Mucosa of rectum (tissue), 2 donors: ENCODE measurements at regions not wholly inside any gene's neighbourhood (a gene's known extent, or its start where the extent isn't known, plus 50 kb on each side); places are given as distances from the start of the nearest gene placed in this dataset.

Experiments
- H3K27ac ChIP-seq, 2 donors: one replicate each; pipeline ENCODE4 v1.7.0; 2013; ENCODE audit warnings: inconsistent platforms in 2 of 2, low read depth in 2 of 2, low read length in 2 of 2
- H3K27me3 ChIP-seq, 2 donors: one replicate each; pipeline ENCODE4 v1.7.0; 2013; ENCODE audit warnings: low read length in 2 of 2; ENCODE audit not compliant: control insufficient read depth in 2 of 2, insufficient read depth in 2 of 2
- H3K36me3 ChIP-seq, 2 donors: one replicate each; pipeline ENCODE4 v1.7.0; 2013; ENCODE audit warnings: low read length in 2 of 2; ENCODE audit not compliant: control insufficient read depth in 2 of 2, insufficient read depth in 2 of 2
- H3K4me1 ChIP-seq, 2 donors: one replicate each; pipeline ENCODE4 v1.7.0; 2013; ENCODE audit warnings: low read length in 2 of 2, mild to moderate bottlenecking in 1 of 2; ENCODE audit not compliant: control insufficient read depth in 2 of 2, insufficient read depth in 2 of 2
- H3K4me3 ChIP-seq, 2 donors: one replicate each; pipeline ENCODE4 v1.7.0; 2013; ENCODE audit warnings: low read length in 2 of 2
- H3K9ac ChIP-seq, 2 donors: one replicate each; pipeline ENCODE4 v1.7.0; 2013; ENCODE audit warnings: low read length in 2 of 2, low read depth in 1 of 2, mild to moderate bottlenecking in 1 of 2
- H3K9me3 ChIP-seq, 2 donors: one replicate each; pipeline ENCODE4 v1.7.0; 2013; ENCODE audit warnings: low read length in 2 of 2; ENCODE audit not compliant: control insufficient read depth in 2 of 2
- donor health status: healthy.
- donor health status: Normal muscosa, but diverticular disease.

- H3K27ac ChIP-seq: no peak overlapping the region
- H3K27me3 ChIP-seq: peaks cover 0 to 2% of the 10 kb centered on the region in 2 donors
- H3K9me3 ChIP-seq: no peaks in the 10 kb centered on the region
- H3K4me1 ChIP-seq: peaks cover 3 to 4% of the 10 kb centered on the region in 2 donors
- H3K36me3 ChIP-seq: no peaks in the 10 kb centered on the region
- no peak overlapping the region for H3K4me3 ChIP-seq
- H3K9ac ChIP-seq: no peak overlapping the region
These were observed 140.6 kb upstream of the TNRC6C start for GRCh38 chr17:77817953-77818352.

- Histone ChIP-seq H3K4me1 (peaks cover 3 to 4% of the 10 kb centered on the region in 2 donors), H3K27ac (no peak overlapping the region), H3K27me3 (peaks cover 0 to 2% of the 10 kb centered on the region in 2 donors), H3K9me3 (no peaks in the 10 kb centered on the region), H3K36me3 (no peaks in the 10 kb centered on the region), H3K4me3 (no peak overlapping the region), H3K9ac (no peak overlapping the region)
These were observed 139.0 kb upstream of the TNRC6C start for GRCh38 chr17:77819497-77819896.

GRCh38 chr17:77821114-77821513, 137.4 kb upstream of the TNRC6C start:
- Histone ChIP-seq H3K36me3 (no peaks in the 10 kb centered on the region), H3K4me3 (no peak overlapping the region), H3K9ac (no peak overlapping the region), H3K9me3 (no peaks in the 10 kb centered on the region), H3K27me3 (peaks cover 0 to 2% of the 10 kb centered on the region in 2 donors), H3K4me1 (peaks cover 3 to 4% of the 10 kb centered on the region in 2 donors), H3K27ac (no peak overlapping the region)

GRCh38 chr17:77822302-77823030, 136.0 kb upstream of the TNRC6C start:
- H3K9me3 ChIP-seq: no peaks in the 10 kb centered on the region
- H3K27ac ChIP-seq: no peak overlapping the region
- H3K4me1 ChIP-seq: peaks cover 3 to 4% of the 10 kb centered on the region in 2 donors
- no peak overlapping the region for H3K4me3 ChIP-seq
- H3K36me3 ChIP-seq: no peaks in the 10 kb centered on the region
- no peak overlapping the region for H3K9ac ChIP-seq
- peaks cover 0 to 2% of the 10 kb centered on the region in 2 donors for H3K27me3 ChIP-seq

- Histone ChIP-seq H3K9me3 (no peaks in the 10 kb centered on the region), H3K4me1 (peaks cover 3 to 4% of the 10 kb centered on the region in 2 donors), H3K4me3 (no peak overlapping the region), H3K9ac (no peak overlapping the region), H3K27ac (no peak overlapping the region), H3K27me3 (no peaks in the 10 kb centered on the region), H3K36me3 (no peaks in the 10 kb centered on the region)
These were observed 134.3 kb upstream of the TNRC6C start for GRCh38 chr17:77824102-77824779.

GRCh38 chr17:77824780-77825280, 133.7 kb upstream of the TNRC6C start:
- Histone ChIP-seq H3K27me3 (no peaks in the 10 kb centered on the region), H3K9ac (no peak overlapping the region), H3K4me3 (no peak overlapping the region), H3K4me1 (peaks cover 3 to 9% of the 10 kb centered on the region in 2 donors), H3K9me3 (no peaks in the 10 kb centered on the region), H3K27ac (no peak overlapping the region), H3K36me3 (no peaks in the 10 kb centered on the region)

- no peaks in the 10 kb centered on the region for H3K9me3 ChIP-seq
- no peaks in the 10 kb centered on the region for H3K36me3 ChIP-seq
- H3K4me1 ChIP-seq: peaks cover 3 to 9% of the 10 kb centered on the region in 2 donors
- no peak overlapping the region for H3K9ac ChIP-seq
- no peak overlapping the region for H3K4me3 ChIP-seq
- no peaks in the 10 kb centered on the region for H3K27me3 ChIP-seq
- no peak overlapping the region for H3K27ac ChIP-seq
These were observed 132.9 kb upstream of the TNRC6C start for GRCh38 chr17:77825621-77826020.

- Histone ChIP-seq H3K9me3 (no peaks in the 10 kb centered on the region), H3K9ac (no peak overlapping the region), H3K4me3 (no peak overlapping the region), H3K36me3 (no peaks in the 10 kb centered on the region), H3K27ac (no peak overlapping the region), H3K4me1 (peaks cover 8 to 9% of the 10 kb centered on the region in 2 donors), H3K27me3 (no peaks in the 10 kb centered on the region)
These were observed 132.2 kb upstream of the TNRC6C start for GRCh38 chr17:77826132-77826873.

- Histone ChIP-seq H3K4me1 (peaks cover 8 to 9% of the 10 kb centered on the region in 2 donors), H3K9ac (no peak overlapping the region), H3K36me3 (no peaks in the 10 kb centered on the region), H3K27me3 (no peaks in the 10 kb centered on the region), H3K4me3 (no peak overlapping the region), H3K9me3 (no peaks in the 10 kb centered on the region), H3K27ac (no peak overlapping the region)
These were observed 131.5 kb upstream of the TNRC6C start for GRCh38 chr17:77827039-77827438.

GRCh38 chr17:77827511-77827910, 131.0 kb upstream of the TNRC6C start:
- Histone ChIP-seq H3K27ac (no peak overlapping the region), H3K4me1 (peaks cover 8% of the 10 kb centered on the region in 2 donors), H3K4me3 (no peak overlapping the region), H3K36me3 (no peaks in the 10 kb centered on the region), H3K27me3 (no peaks in the 10 kb centered on the region), H3K9me3 (no peaks in the 10 kb centered on the region), H3K9ac (no peak overlapping the region)
